GM19395 (cell line): ENCODE measurements at regions not wholly inside any gene's neighbourhood (a gene's known extent, or its start where the extent isn't known, plus 50 kb on each side); places are given as distances from the start of the nearest gene placed in this dataset.

Experiments
- ATAC-seq: cut with Tn5 transposase; IDR thresholded peaks from one replicate; pipeline ENCODE4 v1.9.1; 2021; ENCODE audit warnings: mild to moderate bottlenecking, moderate library complexity; ENCODE audit not compliant: unreplicated experiment

- no peak for ATAC-seq
Observed at GRCh38 chr22:48678171-48679135, 1149.2 kb downstream of the BRD1 start.

- ATAC-seq = no peak
Observed at GRCh38 chr22:48677621-48678020, 1150.1 kb downstream of the BRD1 start.

GRCh38 chr22:48677168-48677520 is 1150.5 kb downstream of the BRD1 start:
- ATAC-seq = no peak

- no peak for ATAC-seq
Observed at GRCh38 chr22:48676266-48677167, 1151.2 kb downstream of the BRD1 start.

GRCh38 chr22:48675830-48676145 is 1151.9 kb downstream of the BRD1 start:
- no peak for ATAC-seq

- ATAC-seq = no peak
Observed at GRCh38 chr22:48675141-48675829, 1152.4 kb downstream of the BRD1 start.

GRCh38 chr22:48673806-48674500 is 1153.7 kb downstream of the BRD1 start:
- no peak for ATAC-seq

- no peak for ATAC-seq
Observed at GRCh38 chr22:48672387-48672786, 1155.3 kb downstream of the BRD1 start.

GRCh38 chr22:48670731-48671130 is 1156.9 kb downstream of the BRD1 start:
- no peak for ATAC-seq

- no peak for ATAC-seq
Observed at GRCh38 chr22:48669986-48670716, 1157.5 kb downstream of the BRD1 start.

GRCh38 chr22:48669226-48669625 is 1158.4 kb downstream of the BRD1 start:
- no peak for ATAC-seq

- ATAC-seq = no peak
Observed at GRCh38 chr22:48667289-48667688, 1160.4 kb downstream of the BRD1 start.

- ATAC-seq = no peak
Observed at GRCh38 chr22:48666620-48667019, 1161.1 kb downstream of the BRD1 start.

GRCh38 chr22:48665311-48665995 is 1162.2 kb downstream of the BRD1 start:
- no peak for ATAC-seq

- ATAC-seq = no peak
Observed at GRCh38 chr22:48664586-48664985, 1163.1 kb downstream of the BRD1 start.

GRCh38 chr22:48663297-48663696 is 1164.4 kb downstream of the BRD1 start:
- ATAC-seq = no peak

GRCh38 chr22:48662476-48663135 is 1165.1 kb downstream of the BRD1 start:
- ATAC-seq = no peak

GRCh38 chr22:48661984-48662383 is 1165.7 kb downstream of the BRD1 start:
- no peak for ATAC-seq
